Skin of body (tissue), 1 donor: ENCODE measurements at regions not wholly inside any gene's neighbourhood (a gene's known extent, or its start where the extent isn't known, plus 50 kb on each side); places are given as distances from the start of the nearest gene placed in this dataset.
"Not testable (repeated sequence)": the region's sequence is repeated elsewhere in the genome, so short reads cannot be mapped to it uniquely, and the experiment has no call there.

ENCODE experiments used
- DNase-seq: peaks from one replicate; lab custom pipeline; 2025; lab: John Stamatoyannopoulos, UW

GRCh38 chr7:65251851-65252620 is 121.6 kb upstream of the ZNF92 start:
- DNase-seq: no peak

GRCh38 chr7:65250697-65251395 is 122.8 kb upstream of the ZNF92 start:
- no peak for DNase-seq

GRCh38 chr7:65250216-65250615 is 123.4 kb upstream of the ZNF92 start:
- no peak for DNase-seq

GRCh38 chr7:65247491-65247890 is 126.2 kb upstream of the ZNF92 start:
- no peak for DNase-seq

GRCh38 chr7:65239707-65240352 is 133.8 kb upstream of the ZNF92 start:
- no peak for DNase-seq

GRCh38 chr7:65239324-65239706 is 134.3 kb upstream of the ZNF92 start:
- no peak for DNase-seq

- DNase-seq: no peak
Measured at GRCh38 chr7:65238785-65239184, 134.9 kb upstream of the ZNF92 start.

GRCh38 chr7:65235586-65235985 is 138.1 kb upstream of the ZNF92 start:
- DNase-seq: no peak

GRCh38 chr7:65233409-65234034 is 140.1 kb upstream of the ZNF92 start:
- DNase-seq: no peak

GRCh38 chr7:65230231-65230630 is 143.4 kb upstream of the ZNF92 start:
- no peak for DNase-seq

- no peak for DNase-seq
Measured at GRCh38 chr7:65225422-65226006, 148.1 kb upstream of the ZNF92 start.

- DNase-seq: no peak
Measured at GRCh38 chr7:65222655-65223054, 151.0 kb upstream of the ZNF92 start.

- no peak for DNase-seq
Measured at GRCh38 chr7:65221683-65222082, 152.0 kb upstream of the ZNF92 start.

- DNase-seq: no peak
Measured at GRCh38 chr7:65219623-65220022, 154.0 kb upstream of the ZNF92 start.

- peak; percentile 2 for DNase-seq
Measured at GRCh38 chr7:65216469-65216868, 157.2 kb upstream of the ZNF92 start.

- not testable (repeated sequence) for DNase-seq
Measured at GRCh38 chr7:65213260-65213659, 160.4 kb upstream of the ZNF92 start.

GRCh38 chr7:65199221-65199620 is 174.4 kb upstream of the ZNF92 start:
- not testable (repeated sequence) for DNase-seq

- not testable (repeated sequence) for DNase-seq
Measured at GRCh38 chr7:65193334-65194058, 180.2 kb upstream of the ZNF92 start.

- not testable (repeated sequence) for DNase-seq
Measured at GRCh38 chr7:65177041-65177440, 170.6 kb upstream of the ERV3-1 start.

- not testable (repeated sequence) for DNase-seq
Measured at GRCh38 chr7:65150105-65150504, 143.6 kb upstream of the ERV3-1 start.
